H1 (cell line): ENCODE measurements at regions not wholly inside any gene's neighbourhood (a gene's known extent, or its start where the extent isn't known, plus 50 kb on each side); places are given as distances from the start of the nearest gene placed in this dataset.

Experiments
- CTCF ChIA-PET: fragments of 300-600 bp; sonication (Branson Sonifier 250); formaldehyde crosslinking; loops from one replicate; lab custom pipeline; 2021; ENCODE audit not compliant: partially characterized antibody; lab: Charles Lee
- POLR2A ChIA-PET: fragments of 300-600 bp; sonication (Branson Sonifier 250); formaldehyde crosslinking; loops from one replicate; lab custom pipeline; 2021; ENCODE audit warnings: inconsistent platforms; ENCODE audit not compliant: partially characterized antibody; lab: Charles Lee
- DNase-seq, 2 experiments: peaks; one replicate each; pipeline versions ENCODE4 v3.0.0 to v3.0.0-alpha.2; 2010 to 2022; ENCODE audit warnings: low spot score in 2 of 2, low read depth in 1 of 2, mixed read lengths in 1 of 2
- FAIRE-seq: peaks from 2 replicates; lab custom pipeline; 2011; peaks lifted over from hg19 to GRCh38; lab: Jason Lieb, UNC
- H2AFZ ChIP-seq: 2 replicates; pipeline ENCODE4 v1.8.1; 2012; ENCODE audit warnings: low read length, inconsistent platforms
- H2AK5ac ChIP-seq: 2 replicates; pipeline ENCODE4 v1.6.1; 2013; ENCODE audit warnings: low read depth, low read length
- H2BK120ac ChIP-seq: replicated peaks from 2 replicates; pipeline ENCODE3; 2013; ENCODE audit warnings: low read depth, low read length, inconsistent platforms
- H2BK12ac ChIP-seq: 2 replicates; pipeline ENCODE4 v1.6.1; 2013; ENCODE audit warnings: low read depth, low read length
- H2BK15ac ChIP-seq: 2 replicates; pipeline ENCODE4 v1.6.1; 2013; ENCODE audit warnings: low read length
- H2BK20ac ChIP-seq: 2 replicates; pipeline ENCODE4 v1.6.1; 2013; ENCODE audit warnings: low read length
- H2BK5ac ChIP-seq: 2 replicates; pipeline ENCODE4 v1.6.1; 2013; ENCODE audit warnings: low read depth, low read length
- H3K14ac ChIP-seq: 2 replicates; pipeline ENCODE4 v1.6.1; 2013; ENCODE audit warnings: inconsistent platforms; ENCODE audit not compliant: insufficient read length
- H3K18ac ChIP-seq: 2 replicates; pipeline ENCODE4 v1.6.1; 2013; ENCODE audit warnings: low read length; ENCODE audit errors: extremely low read depth
- H3K23ac ChIP-seq: 2 replicates; pipeline ENCODE4 v1.6.1; 2013; ENCODE audit warnings: inconsistent platforms; ENCODE audit not compliant: insufficient read length
- H3K23me2 ChIP-seq: 2 replicates; pipeline ENCODE4 v1.6.1; 2013; ENCODE audit warnings: low read depth, low read length
- H3K27ac ChIP-seq: 2 replicates; pipeline ENCODE4 v1.6.1; 2011; ENCODE audit warnings: low read depth, low read length, inconsistent platforms
- H3K27me3 ChIP-seq, 4 experiments: replicated peaks in 1 of 4; 1 replicate in 1 of 4; 2 replicates in 3 of 4; pipeline versions ENCODE4 v1.6.1 to v1.8.1; 2011 to 2013; ENCODE audit warnings: low read length in 3 of 4, mild to moderate bottlenecking in 3 of 4, inconsistent platforms in 2 of 4, mixed read lengths in 2 of 4, moderate library complexity in 1 of 4; ENCODE audit not compliant: control insufficient read depth in 3 of 4, insufficient read depth in 3 of 4; ENCODE audit errors: extremely low read depth in 1 of 4
- H3K36me3 ChIP-seq, 4 experiments: 2 replicates each; pipeline versions ENCODE4 v1.6.1 to v1.8.1; 2011 to 2013; ENCODE audit warnings: mild to moderate bottlenecking in 4 of 4, low read length in 3 of 4, moderate library complexity in 2 of 4, control low read depth in 1 of 4, inconsistent platforms in 1 of 4; ENCODE audit not compliant: insufficient read depth in 4 of 4, control insufficient read depth in 2 of 4
- H3K4ac ChIP-seq: replicated peaks from 2 replicates; pipeline ENCODE3; 2013; ENCODE audit warnings: low read length, low read depth, mixed read lengths, inconsistent platforms; ENCODE audit not compliant: insufficient read length
- H3K4me1 ChIP-seq, 4 experiments: replicated peaks in 1 of 4; 1 replicate in 1 of 4; 2 replicates in 3 of 4; pipeline versions ENCODE4 v1.6.1 to v1.8.1; 2011 to 2013; ENCODE audit warnings: low read length in 3 of 4, inconsistent platforms in 2 of 4, mixed read lengths in 1 of 4; ENCODE audit not compliant: insufficient read depth in 4 of 4, control insufficient read depth in 3 of 4
- H3K4me2 ChIP-seq, 2 experiments: 2 replicates each; pipeline versions ENCODE4 v1.6.1 to v1.8.1; 2011 to 2013; ENCODE audit warnings: low read depth in 2 of 2, low read length in 2 of 2, control low read depth in 1 of 2, inconsistent platforms in 1 of 2, mild to moderate bottlenecking in 1 of 2; ENCODE audit not compliant: insufficient read depth in 1 of 2
- H3K4me3 ChIP-seq, 4 experiments: fragments of 200-600, 300-600 bp in 1 of 4; sonication (generic), shearing (Covaris generic), sonication (Bioruptor Twin) in 1 of 4; 2 replicates each; pipeline versions ENCODE4 v1.5.1 to v1.8.1; 2011 to 2016; ENCODE audit warnings: low read length in 4 of 4, low read depth in 3 of 4, control low read depth in 2 of 4, inconsistent platforms in 2 of 4, mild to moderate bottlenecking in 2 of 4, mixed read lengths in 1 of 4, moderate library complexity in 1 of 4; ENCODE audit not compliant: insufficient read depth in 2 of 4; ENCODE audit errors: extremely low read depth in 1 of 4
- H3K56ac ChIP-seq: replicated peaks from 2 replicates; pipeline ENCODE3; 2013; ENCODE audit warnings: low read depth, mild to moderate bottlenecking, mixed read lengths, low read length, inconsistent platforms; ENCODE audit not compliant: insufficient read length
- H3K79me1 ChIP-seq: 2 replicates; pipeline ENCODE4 v1.6.1; 2013; ENCODE audit warnings: low read depth, low read length, control low read depth
- H3K79me2 ChIP-seq, 2 experiments: 2 replicates each; pipeline versions ENCODE4 v1.6.1 to v1.8.1; 2012 to 2013; ENCODE audit warnings: low read length in 2 of 2, mild to moderate bottlenecking in 2 of 2, inconsistent platforms in 1 of 2; ENCODE audit not compliant: insufficient read depth in 2 of 2, control insufficient read depth in 1 of 2
- H3K9ac ChIP-seq, 4 experiments: replicated peaks in 1 of 4; 1 replicate in 1 of 4; 2 replicates in 3 of 4; pipeline versions ENCODE4 v1.6.1 to v1.8.1; 2011 to 2013; ENCODE audit warnings: low read depth in 3 of 4, low read length in 3 of 4, control low read depth in 2 of 4, mild to moderate bottlenecking in 2 of 4, moderate library complexity in 2 of 4, inconsistent platforms in 1 of 4; ENCODE audit errors: extremely low read depth in 1 of 4
- H3K9me3 ChIP-seq, 2 experiments: 2 replicates each; pipeline versions ENCODE4 v1.6.1 to v1.8.1; 2012 to 2013; ENCODE audit warnings: mild to moderate bottlenecking in 2 of 2, moderate library complexity in 2 of 2, control low read depth in 1 of 2, inconsistent platforms in 1 of 2, low read depth in 1 of 2, low read length in 1 of 2, mixed read lengths in 1 of 2; ENCODE audit not compliant: insufficient read depth in 2 of 2
- H4K20me1 ChIP-seq, 2 experiments: replicated peaks in 1 of 2; 2 replicates each; pipeline versions ENCODE3 to v1.8.1; 2011 to 2013; ENCODE audit warnings: inconsistent platforms in 2 of 2, low read length in 2 of 2, mild to moderate bottlenecking in 1 of 2; ENCODE audit not compliant: insufficient read depth in 2 of 2, control insufficient read depth in 1 of 2
- H4K5ac ChIP-seq: 2 replicates; pipeline ENCODE4 v1.6.1; 2013; ENCODE audit warnings: low read length, low read depth, mixed read lengths, inconsistent platforms; ENCODE audit not compliant: insufficient read length
- H4K8ac ChIP-seq: 2 replicates; pipeline ENCODE4 v1.8.0; 2013; ENCODE audit warnings: mild to moderate bottlenecking, moderate library complexity, low read length, inconsistent platforms; ENCODE audit not compliant: insufficient read depth; ENCODE audit errors: extremely low read depth
- H4K91ac ChIP-seq: replicated peaks from 2 replicates; pipeline ENCODE3; 2013; ENCODE audit warnings: low read length, mixed read lengths, inconsistent platforms; ENCODE audit not compliant: insufficient read length
- ASH2L ChIP-seq: fragments of 200-600, 300-600 bp; sonication (generic); IDR thresholded peaks from one replicate; pipeline ENCODE4 v1.7.1; 2017; ENCODE audit warnings: low read length
- BRCA1 ChIP-seq: IDR thresholded peaks from 2 replicates; pipeline ENCODE4 v1.6.1; 2012; ENCODE audit warnings: low read depth, low read length, improper control_type of control experiment
- KDM4A ChIP-seq: IDR thresholded peaks from one replicate; pipeline ENCODE4 v1.7.1; 2012; ENCODE audit warnings: low read depth, mild to moderate bottlenecking, moderate library complexity, low read length, inconsistent platforms; ENCODE audit not compliant: severe bottlenecking
- SUZ12 ChIP-seq: fragments of 200-600 bp; sonication (generic); IDR thresholded peaks from 2 replicates; pipeline ENCODE4 v1.6.1; 2012; ENCODE audit warnings: mild to moderate bottlenecking, inconsistent platforms, low read length, moderate library complexity, mixed read lengths
- TAF1 ChIP-seq: IDR thresholded peaks from 2 replicates; pipeline ENCODE4 v1.6.1; 2011; ENCODE audit warnings: mild to moderate bottlenecking, low read depth, low read length
- TAF7 ChIP-seq: optimal IDR thresholded peaks from 2 replicates; pipeline ENCODE3; 2011; ENCODE audit warnings: low read depth, mild to moderate bottlenecking, inconsistent platforms, low read length, moderate library complexity, borderline replicate concordance
- WGBS, 2 experiments: shearing (Covaris generic) in 1 of 2; methylation state at CpG; one replicate each; pipeline versions ENCODE4 v1.1.6 to v1.1.7; 2013 to 2015; ENCODE audit warnings: low lambda C conversion rate in 2 of 2, mixed read lengths in 2 of 2, inconsistent platforms in 1 of 2, low coverage in 1 of 2, missing lambda C conversion rate in 1 of 2; ENCODE audit not compliant: insufficient replicate concordance in 2 of 2, insufficient coverage in 1 of 2, insufficient read length in 1 of 2; ENCODE audit errors: extremely low coverage in 1 of 2, missing lambda C conversion rate in 1 of 2; 5-methylcytosine and 5-hydroxymethylcytosine counted together
- TF ChIP-seq, protein P1 (sequence below), 3 experiments: IDR thresholded peaks; 1 replicate in 2 of 3; 2 replicates in 1 of 3; pipeline versions ENCODE4 v1.5.1 to v1.6.1; 2011; ENCODE audit warnings: low read length in 3 of 3, mild to moderate bottlenecking in 3 of 3, inconsistent platforms in 2 of 3, low read depth in 1 of 3, moderate library complexity in 1 of 3; ENCODE audit not compliant: insufficient read depth in 1 of 3; ENCODE audit errors: control extremely low read depth in 1 of 3

DNA sequence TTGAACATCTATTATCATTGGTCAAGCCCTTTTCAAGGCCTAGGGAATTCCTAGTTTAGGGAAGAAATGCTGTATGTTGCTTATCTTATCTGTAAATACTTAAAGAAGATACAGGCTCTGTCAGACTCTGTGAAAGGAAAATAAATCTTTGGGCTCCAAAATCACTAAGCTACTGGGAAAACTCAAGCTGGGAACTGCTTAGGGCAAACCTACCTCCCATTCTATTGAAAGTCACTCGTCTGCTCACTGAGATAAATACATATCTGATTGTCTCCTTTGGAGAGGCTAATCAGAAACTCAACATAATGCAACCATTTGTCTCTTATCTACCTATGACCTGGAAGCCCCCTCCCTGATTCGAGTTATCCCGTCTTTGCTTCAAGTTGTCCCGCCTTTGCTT is 108.6 kb upstream of the NDST4 start:
- Histone ChIP-seq H3K23ac (no peak overlapping the region), H2BK120ac (no peak overlapping the region), H2BK12ac (no peak overlapping the region), H4K91ac (no peak overlapping the region), H3K9me3 (no peaks in the 10 kb centered on the region), H2BK20ac (no peak overlapping the region), H3K27me3 (no peaks in the 10 kb centered on the region), H3K56ac (no peak overlapping the region), H2BK5ac (no peak overlapping the region), H4K8ac (no peak overlapping the region), H3K14ac (no peak overlapping the region), H3K18ac (no peak overlapping the region), H3K79me2 (no peaks in the 10 kb centered on the region), H2AK5ac (no peak overlapping the region), H3K27ac (no peak overlapping the region), H3K4me1 (peaks cover 0 to 16% (median 4%) of the 10 kb centered on the region in 4 experiments; a peak in 2 of 7 replicates), H2BK15ac (no peak overlapping the region), H4K5ac (no peak overlapping the region), H2AFZ (no peak overlapping the region), H3K4ac (no peak overlapping the region), H4K20me1 (no peaks in the 10 kb centered on the region), H3K79me1 (no peaks in the 10 kb centered on the region), H3K4me3 (no peak overlapping the region), H3K23me2 (no peaks in the 10 kb centered on the region), H3K9ac (no peak overlapping the region), H3K36me3 (no peaks in the 10 kb centered on the region), H3K4me2 (no peak overlapping the region)
- WGBS, 2 experiments, result 88% methylated on average over 4 of the region's 4 CpGs; no CpG with 5 or more reads in 1 of the 2 experiments
- FAIRE-seq, result no peak
- ChIA-PET POLR2A (no interaction called here), CTCF (no interaction called here)
- no peak for DNase-seq
- TF ChIP-seq, protein P1, sequence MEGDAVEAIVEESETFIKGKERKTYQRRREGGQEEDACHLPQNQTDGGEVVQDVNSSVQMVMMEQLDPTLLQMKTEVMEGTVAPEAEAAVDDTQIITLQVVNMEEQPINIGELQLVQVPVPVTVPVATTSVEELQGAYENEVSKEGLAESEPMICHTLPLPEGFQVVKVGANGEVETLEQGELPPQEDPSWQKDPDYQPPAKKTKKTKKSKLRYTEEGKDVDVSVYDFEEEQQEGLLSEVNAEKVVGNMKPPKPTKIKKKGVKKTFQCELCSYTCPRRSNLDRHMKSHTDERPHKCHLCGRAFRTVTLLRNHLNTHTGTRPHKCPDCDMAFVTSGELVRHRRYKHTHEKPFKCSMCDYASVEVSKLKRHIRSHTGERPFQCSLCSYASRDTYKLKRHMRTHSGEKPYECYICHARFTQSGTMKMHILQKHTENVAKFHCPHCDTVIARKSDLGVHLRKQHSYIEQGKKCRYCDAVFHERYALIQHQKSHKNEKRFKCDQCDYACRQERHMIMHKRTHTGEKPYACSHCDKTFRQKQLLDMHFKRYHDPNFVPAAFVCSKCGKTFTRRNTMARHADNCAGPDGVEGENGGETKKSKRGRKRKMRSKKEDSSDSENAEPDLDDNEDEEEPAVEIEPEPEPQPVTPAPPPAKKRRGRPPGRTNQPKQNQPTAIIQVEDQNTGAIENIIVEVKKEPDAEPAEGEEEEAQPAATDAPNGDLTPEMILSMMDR (IDR thresholded peaks at IDR 0.05; ENCODE audit: control extremely low read depth in 1 of 3, insufficient read depth in 1 of 3, low read depth in 1 of 3, low read length in 3 of 3), result no peak
- no peak for TF ChIP-seq TAF1
- no peak for TF ChIP-seq SUZ12
- no peak for TF ChIP-seq TAF7
- TF ChIP-seq KDM4A, result no peak
- TF ChIP-seq ASH2L, result no peak
- no peak for TF ChIP-seq BRCA1
